ENCODE measurements at regions not wholly inside any gene's neighbourhood (a gene's known extent, or its start where the extent isn't known, plus 50 kb on each side); places are given as distances from the start of the nearest gene placed in this dataset.

GRCh38 chr6:50330963-50331362 lies 281.2 kb upstream of the DEFB112 start:
- TF ChIP-seq, protein P1, sequence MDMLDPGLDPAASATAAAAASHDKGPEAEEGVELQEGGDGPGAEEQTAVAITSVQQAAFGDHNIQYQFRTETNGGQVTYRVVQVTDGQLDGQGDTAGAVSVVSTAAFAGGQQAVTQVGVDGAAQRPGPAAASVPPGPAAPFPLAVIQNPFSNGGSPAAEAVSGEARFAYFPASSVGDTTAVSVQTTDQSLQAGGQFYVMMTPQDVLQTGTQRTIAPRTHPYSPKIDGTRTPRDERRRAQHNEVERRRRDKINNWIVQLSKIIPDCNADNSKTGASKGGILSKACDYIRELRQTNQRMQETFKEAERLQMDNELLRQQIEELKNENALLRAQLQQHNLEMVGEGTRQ (IDR thresholded peaks at IDR 0.05; ENCODE audit: low read depth, low read length), result no peak
- TF ChIP-seq CEBPB (IDR thresholded peaks at IDR 0.05; ENCODE audit: low read depth, low read length) (no peak), RFX5 (IDR thresholded peaks at IDR 0.05; ENCODE audit: low read depth, low read length) (no peak), POLR2A (IDR thresholded peaks at IDR 0.05; ENCODE audit: low read depth, low read length) (no peak), CTCF (conservative IDR thresholded peaks at IDR 0.05; ENCODE audit: low read depth, low read length) (no peak), MXI1 (IDR thresholded peaks at IDR 0.05; ENCODE audit: borderline replicate concordance, low read depth, low read length) (no peak), RAD21 (IDR thresholded peaks at IDR 0.05; ENCODE audit: low read length) (no peak), CHD1 (IDR thresholded peaks at IDR 0.05; ENCODE audit: low read depth, low read length) (no peak), MAZ (IDR thresholded peaks at IDR 0.05; ENCODE audit: borderline replicate concordance, low read depth, low read length) (no peak), RCOR1 (IDR thresholded peaks at IDR 0.05; ENCODE audit: insufficient replicate concordance, low read length) (no peak), FOS (IDR thresholded peaks at IDR 0.05; ENCODE audit: low read depth, low read length) (no peak), ELK1 (IDR thresholded peaks at IDR 0.05; ENCODE audit: borderline replicate concordance, low read depth, low read length) (no peak), MAFK (IDR thresholded peaks at IDR 0.05; ENCODE audit: low read depth, low read length) (no peak)
